Adrenal gland (tissue), 5 donors: ENCODE measurements at regions not wholly inside any gene's neighbourhood (a gene's known extent, or its start where the extent isn't known, plus 50 kb on each side); places are given as distances from the start of the nearest gene placed in this dataset.

ENCODE experiments used
- POLR2A ChIP-seq, 2 donors: fragments of 450-650 bp; IDR thresholded peaks; one replicate each; pipeline ENCODE4 v1.6.1; 2017; ENCODE audit warnings: antibody characterized with exemption in 2 of 2, mild to moderate bottlenecking in 2 of 2, moderate library complexity in 1 of 2
- TF ChIP-seq, protein P1 (sequence below), 6 experiments: fragments of 450-650 bp in 4 of 6; fragments of 200-600 bp in 2 of 6; sonication (generic) in 1 of 6; IDR thresholded peaks; 1 replicate in 5 of 6; 2 replicates in 1 of 6; pipeline versions ENCODE4 v1.5.1 to v1.8.0; 2016 to 2021; ENCODE audit warnings: antibody characterized with exemption in 6 of 6, mild to moderate bottlenecking in 2 of 6, moderate library complexity in 1 of 6
- donor health status: DM: no; HTN: no; CAD: no.

DNA sequence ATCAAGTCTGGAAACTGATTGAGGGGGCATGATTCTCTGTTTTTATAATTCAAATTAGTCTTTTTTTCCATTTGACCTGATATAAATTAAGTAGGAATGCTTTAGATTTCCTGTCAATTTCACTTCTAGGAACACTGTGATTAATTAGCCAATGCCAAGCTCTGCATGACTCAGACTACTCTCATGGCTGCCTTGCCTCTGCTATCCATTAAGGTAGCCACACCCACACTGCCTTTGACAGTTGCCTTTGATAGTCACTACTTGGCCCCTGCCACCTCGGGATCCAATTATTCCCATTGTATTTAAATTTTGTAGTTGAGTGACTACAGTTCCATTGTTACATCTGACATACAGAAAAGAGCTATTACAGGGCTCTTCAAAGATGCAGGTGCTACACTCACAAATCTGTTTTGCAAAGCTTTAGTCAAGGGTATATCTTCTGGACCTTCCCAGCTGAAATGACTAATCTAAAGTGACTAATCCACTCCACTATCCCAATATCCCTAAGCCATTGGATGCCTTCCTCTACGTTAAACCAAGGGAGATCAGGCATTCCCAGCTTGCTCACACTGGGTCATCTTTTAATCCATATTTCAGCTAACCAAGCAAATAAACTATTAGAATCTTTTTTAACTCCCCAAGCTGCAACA, 1193.1 kb upstream of the MIR17HG start:
- no peak for TF ChIP-seq POLR2A (IDR thresholded peaks at IDR 0.05)
- TF ChIP-seq, protein P1, sequence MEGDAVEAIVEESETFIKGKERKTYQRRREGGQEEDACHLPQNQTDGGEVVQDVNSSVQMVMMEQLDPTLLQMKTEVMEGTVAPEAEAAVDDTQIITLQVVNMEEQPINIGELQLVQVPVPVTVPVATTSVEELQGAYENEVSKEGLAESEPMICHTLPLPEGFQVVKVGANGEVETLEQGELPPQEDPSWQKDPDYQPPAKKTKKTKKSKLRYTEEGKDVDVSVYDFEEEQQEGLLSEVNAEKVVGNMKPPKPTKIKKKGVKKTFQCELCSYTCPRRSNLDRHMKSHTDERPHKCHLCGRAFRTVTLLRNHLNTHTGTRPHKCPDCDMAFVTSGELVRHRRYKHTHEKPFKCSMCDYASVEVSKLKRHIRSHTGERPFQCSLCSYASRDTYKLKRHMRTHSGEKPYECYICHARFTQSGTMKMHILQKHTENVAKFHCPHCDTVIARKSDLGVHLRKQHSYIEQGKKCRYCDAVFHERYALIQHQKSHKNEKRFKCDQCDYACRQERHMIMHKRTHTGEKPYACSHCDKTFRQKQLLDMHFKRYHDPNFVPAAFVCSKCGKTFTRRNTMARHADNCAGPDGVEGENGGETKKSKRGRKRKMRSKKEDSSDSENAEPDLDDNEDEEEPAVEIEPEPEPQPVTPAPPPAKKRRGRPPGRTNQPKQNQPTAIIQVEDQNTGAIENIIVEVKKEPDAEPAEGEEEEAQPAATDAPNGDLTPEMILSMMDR (IDR thresholded peaks at IDR 0.05): no peak
